Activated naive CD4-positive, alpha-beta T cell treated with Interleukin-2 at 50 U/mL for 16 hours (primary cell): ENCODE measurements at regions not wholly inside any gene's neighbourhood (a gene's known extent, or its start where the extent isn't known, plus 50 kb on each side); places are given as distances from the start of the nearest gene placed in this dataset.

Experiments
- DNase-seq: peaks from one replicate; pipeline ENCODE4 v3.0.0-alpha.2; 2020

DNA sequence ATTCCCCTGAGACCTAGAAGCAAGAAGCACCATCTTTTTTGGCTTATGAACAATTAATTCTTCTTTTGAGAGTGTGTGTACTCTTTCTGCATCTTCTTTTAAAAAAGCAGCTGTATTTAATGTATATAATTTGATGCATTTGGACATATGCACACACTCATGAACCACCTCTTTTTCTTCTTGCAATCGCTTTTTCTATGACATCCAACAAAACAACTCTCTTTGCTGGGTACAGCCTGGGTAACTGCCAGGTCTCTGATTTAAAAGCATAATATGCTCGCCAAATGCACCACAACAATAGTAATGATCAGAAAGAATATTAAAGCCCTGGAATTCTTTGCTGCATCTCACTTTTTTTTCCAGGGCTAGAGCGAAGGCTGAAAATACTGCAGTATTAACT, 97.3 kb downstream of the HAPSTR1 start:
- DNase-seq = no peak

DNA sequence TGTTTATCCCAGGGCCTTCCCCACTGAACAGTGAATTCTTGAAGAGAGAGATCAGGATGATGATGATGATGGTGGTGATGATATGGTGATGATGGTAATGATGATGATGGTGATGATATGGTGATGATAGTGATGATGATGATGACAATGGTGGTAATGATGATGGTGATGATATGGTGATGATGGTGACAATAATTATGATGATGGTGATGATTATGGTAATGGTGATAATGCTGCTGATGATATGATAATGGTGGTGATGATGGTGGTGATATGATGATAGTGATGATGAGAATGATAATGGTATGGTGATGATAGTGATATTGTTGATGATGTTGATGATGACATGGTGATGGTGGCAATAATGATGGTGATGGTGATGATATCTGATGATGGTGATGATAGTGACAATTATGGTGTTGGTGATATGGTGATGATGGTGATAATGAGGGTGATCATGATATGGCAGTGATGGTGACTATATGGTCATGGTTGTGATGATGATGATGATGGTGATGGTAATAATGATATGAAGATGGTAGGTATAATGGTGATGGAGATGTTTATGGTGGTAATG, 99.9 kb downstream of the HAPSTR1 start:
- no peak for DNase-seq

DNA sequence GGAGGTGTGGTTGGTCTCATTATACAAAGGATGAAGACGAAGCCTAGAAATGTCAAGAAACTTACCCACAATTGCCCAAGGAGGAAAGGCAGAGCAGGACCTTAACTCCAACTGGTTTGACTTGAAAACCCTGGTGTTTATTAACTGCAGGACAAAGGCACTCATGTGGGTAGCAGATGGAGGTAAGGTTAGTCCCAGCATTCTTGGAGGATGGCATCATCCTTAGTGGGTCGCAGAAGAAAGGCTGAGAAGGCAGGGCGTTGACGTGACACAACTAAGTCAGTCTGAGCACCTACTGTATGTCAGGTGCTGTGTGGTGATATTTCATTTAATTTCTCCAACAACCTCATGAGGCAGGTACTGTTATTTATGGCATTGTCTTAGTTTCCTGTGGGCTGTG, 101.3 kb downstream of the HAPSTR1 start:
- no peak for DNase-seq

DNA sequence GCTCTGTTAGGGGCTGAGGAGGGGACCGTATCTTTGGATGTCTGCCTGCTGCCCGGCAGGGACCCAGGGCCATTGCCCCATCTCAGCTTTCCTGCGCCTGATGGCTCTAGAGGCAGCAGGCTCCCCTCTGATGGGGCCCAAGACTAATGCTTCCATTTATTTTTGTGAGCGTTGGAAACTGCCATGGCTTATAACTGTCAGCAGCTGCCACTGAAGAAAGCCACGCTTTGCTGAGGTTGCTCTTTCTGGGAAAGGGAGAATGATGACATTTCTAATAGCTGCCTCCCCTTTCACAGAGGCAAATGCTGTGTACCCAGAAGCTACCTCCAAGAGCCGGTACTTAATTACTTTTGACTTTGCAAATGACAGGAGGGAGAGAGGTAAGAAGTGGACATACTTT, 103.8 kb downstream of the HAPSTR1 start:
- no peak for DNase-seq

DNA sequence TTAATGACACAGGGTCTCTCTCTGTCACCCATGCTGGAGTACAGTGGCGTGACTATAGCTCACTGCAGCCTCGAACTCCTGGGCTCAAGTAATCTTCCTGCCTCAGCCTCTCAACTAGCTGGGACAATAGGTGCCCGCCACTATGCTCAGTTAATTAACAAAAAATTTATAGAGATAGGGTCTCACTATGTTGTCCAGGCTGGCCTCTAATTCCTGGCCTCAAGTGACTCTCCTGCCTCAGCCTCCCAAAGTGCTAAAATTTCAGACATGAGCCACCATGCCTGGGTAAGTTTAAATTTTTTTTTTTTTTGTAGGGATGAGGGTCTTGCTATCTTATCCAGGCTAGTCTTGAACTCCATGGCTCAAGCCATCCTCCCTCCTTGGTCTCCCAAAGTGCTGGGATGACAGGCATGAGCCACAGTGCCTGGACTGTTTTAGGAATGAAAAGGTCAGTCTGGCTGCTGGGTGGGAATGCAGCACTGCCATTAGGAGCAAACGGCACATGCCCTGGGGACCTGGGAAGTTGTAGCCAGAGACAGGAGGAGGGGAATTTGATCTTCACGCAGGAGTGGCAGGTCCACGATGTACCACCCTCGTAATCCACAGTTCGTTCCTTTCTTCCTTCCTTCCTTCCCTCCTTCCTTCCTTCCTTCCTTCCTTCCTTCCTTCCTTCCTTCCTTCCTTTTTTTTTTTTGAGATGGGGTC, 106.7 kb downstream of the HAPSTR1 start:
- no peak for DNase-seq

DNA sequence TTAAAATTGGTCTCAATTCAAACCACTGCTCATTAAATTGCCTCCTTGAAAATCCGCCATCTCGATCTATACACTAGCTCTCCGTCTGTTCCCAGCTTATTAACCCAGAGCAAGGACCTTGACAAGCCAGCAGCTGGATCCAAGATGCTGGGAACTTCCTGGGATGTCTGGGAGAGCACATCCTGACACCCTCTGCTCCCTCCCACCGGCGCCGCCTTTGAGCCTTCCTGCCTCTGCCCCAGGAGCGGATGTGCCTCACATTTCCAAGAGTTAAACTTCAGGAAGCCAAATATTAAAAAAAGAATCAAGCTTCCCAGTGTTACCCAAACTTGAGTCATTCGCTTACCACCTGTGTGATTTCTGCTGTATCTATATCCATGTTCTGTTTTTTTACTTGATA, 107.9 kb downstream of the HAPSTR1 start:
- no peak for DNase-seq

DNA sequence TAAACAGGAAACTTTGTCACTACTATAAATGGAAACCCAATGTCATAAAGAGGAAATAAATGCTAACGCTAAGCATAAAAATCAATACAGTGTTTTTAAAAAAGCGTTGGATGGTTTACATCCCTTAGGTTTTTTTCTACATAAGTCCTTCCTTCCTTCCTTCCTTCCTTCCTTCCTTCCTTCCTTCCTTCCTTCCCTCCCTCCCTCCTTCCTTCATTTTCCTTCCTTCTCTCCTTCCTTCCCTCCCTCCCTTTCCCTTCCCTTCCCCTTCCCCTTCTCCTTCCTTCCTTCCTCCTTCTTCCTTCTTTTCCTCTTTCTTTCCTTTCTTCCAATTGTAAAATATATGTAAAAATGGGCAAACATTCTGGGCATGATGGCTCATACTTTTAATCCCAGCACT, 108.3 kb downstream of the HAPSTR1 start:
- DNase-seq = no peak

DNA sequence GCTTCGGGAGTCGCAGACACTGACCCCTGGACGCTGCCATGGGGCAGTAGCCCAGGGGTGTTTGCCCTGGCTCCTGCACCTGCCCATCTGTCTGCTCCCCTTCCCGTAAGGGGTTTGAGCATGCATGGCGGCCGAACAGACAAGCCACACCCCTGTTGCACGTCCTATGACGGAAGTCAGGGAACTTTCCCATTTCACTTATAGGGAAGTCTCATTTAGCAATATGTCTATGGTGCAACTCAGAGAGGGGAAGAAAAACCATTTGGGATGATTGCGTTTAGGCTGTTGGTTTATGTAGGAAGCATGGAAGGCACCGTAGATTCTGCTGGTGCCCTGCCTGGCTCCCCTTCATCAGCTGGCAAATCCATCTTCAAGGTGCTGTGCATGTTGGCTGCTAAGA, 112.5 kb downstream of the HAPSTR1 start:
- no peak for DNase-seq

DNA sequence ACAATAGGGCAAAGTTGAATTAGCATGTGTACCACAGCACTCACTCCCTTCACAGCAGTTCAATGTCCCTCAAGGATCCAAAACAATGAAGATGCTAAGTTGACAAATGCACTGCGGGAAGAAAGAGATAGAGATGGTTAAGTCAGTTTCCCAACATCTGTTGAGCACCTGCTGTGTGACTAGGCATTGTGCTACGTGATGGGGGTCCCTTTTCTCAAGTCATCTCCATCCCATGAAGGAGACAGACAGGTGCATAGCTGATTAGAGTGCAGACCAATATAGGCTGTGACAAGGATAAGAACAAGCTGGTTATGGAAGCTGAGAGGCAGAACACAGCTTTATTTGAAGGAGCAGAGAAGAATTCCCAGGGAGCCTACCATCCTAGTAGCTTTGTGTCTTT, 114.2 kb downstream of the HAPSTR1 start:
- DNase-seq = no peak

DNA sequence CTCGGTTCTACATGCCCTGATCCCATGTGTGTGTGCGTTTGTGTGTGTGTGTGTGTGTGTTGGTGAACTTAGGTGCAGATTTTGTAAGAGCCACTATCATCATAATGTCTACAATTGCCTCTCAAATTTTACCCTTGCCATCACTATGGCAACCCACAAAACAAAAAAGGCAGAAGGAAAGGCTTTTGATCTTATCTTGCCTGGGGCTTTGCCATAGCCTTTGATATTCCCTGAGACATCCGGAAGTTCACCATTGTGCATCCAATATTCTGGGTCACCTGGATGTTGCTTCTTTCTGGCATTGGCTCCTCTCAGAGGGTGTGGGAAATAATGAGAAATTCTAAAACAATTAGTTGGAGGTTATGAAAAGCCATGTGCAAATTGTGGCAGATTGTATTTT, 114.7 kb downstream of the HAPSTR1 start:
- DNase-seq = no peak

DNA sequence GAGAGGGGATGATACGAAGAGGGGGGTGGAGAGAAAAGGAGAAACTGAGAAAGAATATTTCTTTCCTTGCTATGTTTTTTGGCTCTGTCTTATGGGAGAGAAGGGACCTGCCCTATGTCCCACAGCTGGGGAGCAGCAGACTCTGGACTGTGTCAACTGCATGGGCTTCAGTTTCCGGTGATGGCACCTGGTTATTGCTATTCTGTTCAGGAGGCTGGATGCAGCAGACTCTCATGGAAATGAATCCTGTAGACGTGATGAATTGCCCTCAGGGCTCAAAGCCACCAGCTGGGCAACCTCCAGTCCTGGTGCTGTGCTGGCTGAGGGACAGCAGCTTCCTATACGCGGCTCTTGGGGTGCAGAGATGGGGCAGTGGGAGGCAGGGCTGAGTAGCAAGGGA, 121.2 kb downstream of the HAPSTR1 start:
- no peak for DNase-seq

DNA sequence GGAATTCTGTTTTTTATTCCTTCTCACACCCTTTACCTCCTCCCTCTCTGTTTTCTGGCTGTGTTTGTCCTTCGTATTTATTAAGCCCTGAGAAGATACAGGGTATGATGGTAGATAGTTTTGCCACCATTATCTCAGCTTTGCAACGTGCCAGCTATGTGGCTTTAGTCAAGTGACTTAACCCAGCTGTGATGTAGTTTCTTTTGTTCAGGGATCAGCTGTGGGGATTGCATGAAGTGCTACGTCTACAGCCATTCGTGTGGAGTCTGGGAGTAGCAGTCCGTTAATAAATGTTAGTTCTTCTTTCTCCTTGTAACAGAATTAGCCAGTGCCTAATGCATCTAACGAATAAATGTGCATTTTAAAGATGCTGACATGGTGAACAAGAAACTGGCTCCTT, 128.4 kb downstream of the HAPSTR1 start:
- DNase-seq = no peak

DNA sequence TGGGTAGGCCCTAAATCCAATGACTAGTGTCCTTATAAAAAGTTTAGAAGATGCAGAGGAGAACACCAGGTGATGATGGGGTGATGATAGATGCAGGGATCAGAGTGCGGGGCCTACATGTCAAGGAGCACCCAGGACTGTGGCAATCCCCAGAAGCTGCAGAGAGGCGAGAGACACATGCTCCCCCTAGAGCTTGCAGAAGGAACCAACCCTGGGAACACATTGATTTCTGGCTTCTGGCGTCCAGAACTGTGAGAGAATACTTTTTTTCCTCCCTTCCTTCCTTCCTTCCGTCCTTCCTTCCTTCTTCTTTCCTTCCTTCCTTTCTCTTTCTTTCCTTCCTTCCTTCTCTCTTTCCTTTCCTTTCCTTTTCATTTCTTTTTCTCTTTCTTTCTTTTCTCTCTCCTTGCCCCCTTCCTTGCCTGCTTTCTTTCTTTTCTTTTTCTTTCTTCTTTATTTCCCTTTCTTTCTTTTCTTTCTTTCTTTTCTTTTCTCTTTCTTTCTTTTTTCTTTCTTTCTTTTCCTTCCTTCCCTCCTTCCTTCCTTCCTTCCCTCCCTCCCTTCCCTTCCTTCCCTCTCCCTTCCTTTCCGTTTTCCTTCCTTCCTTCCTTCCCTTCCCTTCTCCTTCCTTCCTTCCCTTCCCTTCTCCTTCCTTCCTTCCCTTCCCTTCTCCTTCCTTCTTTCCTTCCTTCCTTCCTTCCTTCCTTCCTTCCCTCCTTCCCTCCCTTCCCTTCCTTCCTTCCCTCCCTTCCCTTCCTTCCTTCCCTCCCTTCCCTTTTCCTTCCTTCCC, 134.3 kb downstream of the HAPSTR1 start:
- no peak for DNase-seq

DNA sequence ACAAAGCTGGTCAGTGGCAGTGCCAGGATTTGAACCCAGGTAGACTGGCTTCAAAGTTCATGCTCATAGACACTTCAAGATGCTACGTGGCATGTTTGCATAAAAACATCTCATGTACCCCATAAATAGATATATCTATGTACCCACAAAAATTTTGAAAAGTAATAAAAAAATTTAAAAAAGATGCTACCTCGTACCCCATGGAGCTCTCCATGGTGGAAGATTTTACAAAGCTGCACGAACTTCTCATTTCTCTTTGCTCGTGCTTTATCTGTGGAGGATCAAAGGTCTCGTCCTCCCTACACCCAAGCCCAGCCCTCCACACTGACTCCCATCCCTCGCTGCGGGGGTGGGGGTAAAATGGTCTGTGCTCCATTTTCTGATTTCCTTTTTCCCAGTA, 135.5 kb downstream of the HAPSTR1 start:
- DNase-seq = no peak

DNA sequence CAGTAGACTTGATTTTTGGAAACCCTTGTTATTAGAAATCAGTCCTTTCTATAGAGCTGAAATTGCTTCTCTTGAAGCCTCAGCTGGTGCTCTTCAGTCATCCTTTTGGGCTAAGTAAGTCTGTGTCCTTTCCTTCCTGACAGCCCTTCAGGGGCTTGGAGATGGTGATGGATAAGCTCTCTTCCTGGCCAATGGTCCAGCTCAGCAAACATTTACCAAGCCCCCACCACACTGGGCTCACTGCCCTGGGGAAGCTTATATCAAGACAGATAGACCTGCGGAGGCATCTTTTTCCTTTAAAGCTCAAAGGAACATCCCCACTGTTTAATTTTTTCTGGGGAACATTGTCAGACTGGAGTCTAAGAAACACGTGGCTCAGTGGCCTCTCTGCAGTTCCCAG, 139.6 kb downstream of the HAPSTR1 start:
- no peak for DNase-seq

DNA sequence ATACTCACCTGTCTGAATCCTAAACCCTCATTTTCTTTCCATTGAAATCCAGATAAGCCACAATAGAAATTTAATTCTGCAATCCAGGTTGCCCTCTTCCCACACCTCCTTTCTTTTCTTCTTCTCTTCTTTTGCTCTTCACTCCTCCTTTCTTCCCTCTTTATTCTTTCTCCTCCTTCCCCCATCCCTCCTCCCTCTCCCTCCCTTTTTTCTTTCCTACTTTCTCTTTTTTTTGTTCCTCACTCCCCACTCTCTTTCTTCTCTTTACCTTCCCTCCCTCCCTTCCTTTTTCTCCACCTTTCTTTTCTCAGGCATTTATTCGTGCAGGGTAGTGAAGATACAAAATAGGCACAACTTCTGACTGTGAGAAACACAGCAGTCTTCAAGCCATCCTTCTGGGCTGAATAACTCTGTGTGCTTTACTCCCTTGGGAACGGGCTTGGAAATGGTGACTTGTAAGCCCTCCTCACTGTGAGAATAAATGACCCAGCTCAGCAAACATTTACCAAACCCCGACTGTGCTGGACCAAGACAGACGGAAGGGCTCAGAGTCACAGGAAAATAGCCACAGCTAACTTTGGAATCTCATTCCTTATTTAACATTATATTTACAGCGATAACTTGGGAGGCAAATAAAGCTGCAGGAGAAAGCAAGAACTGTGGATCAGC, 140.8 kb downstream of the HAPSTR1 start:
- no peak for DNase-seq

DNA sequence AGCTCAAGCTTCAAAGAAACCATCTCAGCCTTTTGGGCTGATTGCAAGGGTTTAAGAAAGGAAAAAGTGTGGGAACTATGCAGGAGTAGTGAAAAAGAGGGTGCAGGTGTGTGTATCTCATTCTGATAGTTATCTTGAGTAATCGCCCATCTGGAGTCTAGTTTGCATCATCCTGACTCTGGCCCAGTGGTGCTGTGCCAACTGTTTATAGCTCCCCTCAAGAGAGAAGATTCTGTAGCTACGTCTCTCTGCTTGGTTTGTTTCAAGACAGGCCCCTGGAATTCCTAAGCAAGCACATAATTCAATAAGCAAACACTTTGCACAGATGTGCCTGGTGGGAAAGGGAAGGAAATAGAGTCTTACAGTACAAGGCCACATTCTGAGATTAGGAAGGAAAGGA, 144.4 kb downstream of the HAPSTR1 start:
- no peak for DNase-seq

DNA sequence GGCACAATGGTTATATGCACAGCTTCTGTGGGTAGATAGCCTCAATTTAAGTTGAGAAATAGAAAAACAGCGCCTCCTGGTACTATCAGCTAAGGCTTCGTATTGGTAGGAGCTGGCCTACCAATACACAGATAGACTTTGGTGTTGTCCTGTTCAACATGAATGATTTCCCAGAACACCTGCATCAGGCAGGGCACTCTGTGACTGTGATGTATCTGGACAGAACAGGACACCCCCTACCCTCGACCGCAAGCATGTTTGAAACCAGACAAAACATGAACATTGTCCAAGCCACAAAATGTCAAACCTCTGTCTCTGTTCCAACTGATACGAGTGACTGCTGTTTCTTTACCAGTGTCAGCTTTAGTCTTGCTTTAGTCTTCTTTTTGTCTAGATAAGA, 144.9 kb downstream of the HAPSTR1 start:
- DNase-seq = no peak

DNA sequence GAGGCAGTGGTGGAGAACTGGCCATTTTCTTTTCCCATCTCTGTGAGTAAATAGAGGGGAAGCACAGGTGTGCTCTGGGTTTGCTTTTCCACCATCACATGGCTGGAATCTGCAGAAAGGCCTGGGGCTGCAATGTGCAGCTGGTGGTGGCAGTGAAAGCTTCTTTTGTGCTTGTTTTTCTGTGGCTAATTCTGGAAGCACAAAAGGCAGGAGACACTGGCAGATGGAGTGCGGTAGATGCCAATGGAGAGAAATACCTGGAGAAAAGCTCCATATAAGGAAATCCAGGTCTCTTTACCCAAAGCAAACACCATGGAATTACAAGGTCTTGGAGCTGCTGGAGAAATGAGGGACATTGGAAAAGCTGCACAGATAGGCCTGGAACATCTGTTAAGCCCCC, 146.9 kb downstream of the HAPSTR1 start:
- DNase-seq = no peak

DNA sequence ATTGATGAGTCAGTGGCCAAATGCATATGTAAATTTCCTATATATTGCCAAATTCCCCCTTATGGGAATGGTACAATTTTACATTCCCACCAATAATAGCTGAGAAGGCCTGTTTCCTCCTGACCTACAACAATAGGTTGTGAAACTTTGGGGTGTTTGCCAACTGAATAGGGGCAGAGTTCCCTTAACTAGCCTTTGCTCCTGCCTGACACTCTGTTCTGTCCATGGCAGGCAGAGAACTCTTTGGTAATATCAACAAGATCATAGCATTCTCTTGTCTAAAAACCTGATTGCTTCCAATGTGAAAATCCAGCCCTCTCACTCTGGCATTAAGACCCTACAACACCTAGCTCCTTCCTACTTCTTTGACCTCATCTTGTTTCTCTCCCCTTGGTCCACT, 149.7 kb downstream of the HAPSTR1 start:
- no peak for DNase-seq

DNA sequence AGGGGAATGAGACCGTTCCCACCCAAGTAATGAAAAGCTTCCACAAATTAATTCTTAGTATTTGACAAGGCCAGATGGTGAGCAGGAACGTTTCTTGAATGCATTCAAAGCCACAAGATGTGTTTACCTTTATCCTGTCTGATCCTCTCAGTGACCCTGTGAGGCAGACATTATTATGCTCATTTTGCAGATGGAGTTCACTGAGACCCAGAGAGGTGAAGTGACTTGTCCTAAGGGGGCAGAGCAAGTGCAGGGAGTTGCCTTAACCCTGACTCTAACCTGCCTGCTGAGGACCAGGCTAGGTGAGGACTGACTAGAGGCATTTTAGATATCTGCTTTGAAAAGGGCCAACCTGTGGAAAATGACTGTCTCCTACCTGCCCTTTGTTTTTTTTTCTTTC, 156.7 kb downstream of the HAPSTR1 start:
- no peak for DNase-seq

DNA sequence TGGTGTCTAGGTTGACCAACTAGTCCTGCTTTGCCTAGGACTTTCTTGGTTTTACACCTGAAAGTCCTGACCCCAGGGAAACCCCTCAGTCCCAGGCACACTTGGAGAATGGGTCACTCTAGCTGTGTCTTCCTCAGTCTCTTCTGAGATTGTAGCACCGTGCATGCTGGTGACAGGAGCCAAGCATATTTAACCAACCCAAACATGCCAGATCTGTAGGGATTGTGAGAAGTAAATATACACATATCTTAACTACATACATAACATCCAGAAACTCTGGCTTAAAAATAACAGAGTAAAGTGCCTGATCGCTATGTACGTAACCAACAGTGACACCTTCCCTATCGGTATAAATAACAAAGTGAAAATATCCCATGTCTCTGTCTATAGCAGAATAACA, 158.1 kb downstream of the HAPSTR1 start:
- DNase-seq = no peak

DNA sequence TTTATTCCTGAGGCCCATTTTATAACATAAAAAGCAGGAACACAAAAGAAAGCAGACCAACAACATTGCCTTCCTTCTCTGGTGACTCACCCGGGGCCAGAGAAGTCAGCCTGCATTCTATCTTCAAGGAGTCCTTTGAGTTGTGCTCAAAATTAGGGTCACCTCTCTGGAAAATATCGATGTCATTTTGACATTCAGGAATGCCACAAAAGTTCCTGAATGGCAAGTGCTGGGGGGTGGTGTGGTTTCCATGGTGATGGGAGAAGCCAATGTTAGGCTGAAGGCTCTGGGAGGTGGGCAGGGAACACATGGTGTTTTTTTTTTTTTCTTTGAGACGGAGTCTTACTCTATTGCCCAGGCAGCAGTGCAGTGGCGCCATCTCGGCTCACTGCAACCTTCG, 159.6 kb downstream of the HAPSTR1 start:
- DNase-seq = no peak

DNA sequence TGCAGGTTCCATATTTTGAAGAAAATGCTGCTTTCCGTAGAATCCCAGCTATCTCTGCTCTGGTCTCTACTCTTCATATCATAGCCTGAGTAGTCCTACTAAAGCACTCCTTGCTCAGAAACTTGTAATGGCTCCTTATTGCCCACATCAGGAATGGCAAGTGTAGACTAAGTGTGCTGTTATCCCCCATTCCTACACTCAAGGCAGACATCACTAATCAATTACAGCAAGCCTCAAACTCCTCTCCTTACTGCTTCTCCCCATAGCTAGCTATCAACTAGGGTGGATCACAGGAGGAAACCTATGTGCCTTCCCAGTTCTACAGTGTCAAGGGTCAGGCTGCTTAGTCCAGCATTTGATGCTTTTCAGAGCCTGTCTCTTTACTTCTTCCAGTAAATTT, 163.4 kb downstream of the HAPSTR1 start:
- DNase-seq = no peak
